H1 (cell line): ENCODE measurements at regions not wholly inside any gene's neighbourhood (a gene's known extent, or its start where the extent isn't known, plus 50 kb on each side); places are given as distances from the start of the nearest gene placed in this dataset.

Source experiments
- CTCF ChIA-PET: fragments of 300-600 bp; sonication (Branson Sonifier 250); formaldehyde crosslinking; loops from one replicate; lab custom pipeline; 2021; ENCODE audit not compliant: partially characterized antibody; lab: Charles Lee
- POLR2A ChIA-PET: fragments of 300-600 bp; sonication (Branson Sonifier 250); formaldehyde crosslinking; loops from one replicate; lab custom pipeline; 2021; ENCODE audit warnings: inconsistent platforms; ENCODE audit not compliant: partially characterized antibody; lab: Charles Lee
- DNase-seq, 2 experiments: peaks; one replicate each; pipeline versions ENCODE4 v3.0.0 to v3.0.0-alpha.2; 2010 to 2022; ENCODE audit warnings: low spot score in 2 of 2, low read depth in 1 of 2, mixed read lengths in 1 of 2
- FAIRE-seq: peaks from 2 replicates; lab custom pipeline; 2011; peaks lifted over from hg19 to GRCh38; lab: Jason Lieb, UNC
- H2AFZ ChIP-seq: 2 replicates; pipeline ENCODE4 v1.8.1; 2012; ENCODE audit warnings: low read length, inconsistent platforms
- H2AK5ac ChIP-seq: 2 replicates; pipeline ENCODE4 v1.6.1; 2013; ENCODE audit warnings: low read depth, low read length
- H2BK120ac ChIP-seq: replicated peaks from 2 replicates; pipeline ENCODE3; 2013; ENCODE audit warnings: low read depth, low read length, inconsistent platforms
- H2BK12ac ChIP-seq: 2 replicates; pipeline ENCODE4 v1.6.1; 2013; ENCODE audit warnings: low read depth, low read length
- H2BK15ac ChIP-seq: 2 replicates; pipeline ENCODE4 v1.6.1; 2013; ENCODE audit warnings: low read length
- H2BK20ac ChIP-seq: 2 replicates; pipeline ENCODE4 v1.6.1; 2013; ENCODE audit warnings: low read length
- H2BK5ac ChIP-seq: 2 replicates; pipeline ENCODE4 v1.6.1; 2013; ENCODE audit warnings: low read depth, low read length
- H3K14ac ChIP-seq: 2 replicates; pipeline ENCODE4 v1.6.1; 2013; ENCODE audit warnings: inconsistent platforms; ENCODE audit not compliant: insufficient read length
- H3K18ac ChIP-seq: 2 replicates; pipeline ENCODE4 v1.6.1; 2013; ENCODE audit warnings: low read length; ENCODE audit errors: extremely low read depth
- H3K23ac ChIP-seq: 2 replicates; pipeline ENCODE4 v1.6.1; 2013; ENCODE audit warnings: inconsistent platforms; ENCODE audit not compliant: insufficient read length
- H3K23me2 ChIP-seq: 2 replicates; pipeline ENCODE4 v1.6.1; 2013; ENCODE audit warnings: low read depth, low read length
- H3K27ac ChIP-seq: 2 replicates; pipeline ENCODE4 v1.6.1; 2011; ENCODE audit warnings: low read depth, low read length, inconsistent platforms
- H3K27me3 ChIP-seq, 4 experiments: replicated peaks in 1 of 4; 1 replicate in 1 of 4; 2 replicates in 3 of 4; pipeline versions ENCODE4 v1.6.1 to v1.8.1; 2011 to 2013; ENCODE audit warnings: low read length in 3 of 4, mild to moderate bottlenecking in 3 of 4, inconsistent platforms in 2 of 4, mixed read lengths in 2 of 4, moderate library complexity in 1 of 4; ENCODE audit not compliant: control insufficient read depth in 3 of 4, insufficient read depth in 3 of 4; ENCODE audit errors: extremely low read depth in 1 of 4
- H3K36me3 ChIP-seq, 4 experiments: 2 replicates each; pipeline versions ENCODE4 v1.6.1 to v1.8.1; 2011 to 2013; ENCODE audit warnings: mild to moderate bottlenecking in 4 of 4, low read length in 3 of 4, moderate library complexity in 2 of 4, control low read depth in 1 of 4, inconsistent platforms in 1 of 4; ENCODE audit not compliant: insufficient read depth in 4 of 4, control insufficient read depth in 2 of 4
- H3K4ac ChIP-seq: replicated peaks from 2 replicates; pipeline ENCODE3; 2013; ENCODE audit warnings: low read length, low read depth, mixed read lengths, inconsistent platforms; ENCODE audit not compliant: insufficient read length
- H3K4me1 ChIP-seq, 4 experiments: replicated peaks in 1 of 4; 1 replicate in 1 of 4; 2 replicates in 3 of 4; pipeline versions ENCODE4 v1.6.1 to v1.8.1; 2011 to 2013; ENCODE audit warnings: low read length in 3 of 4, inconsistent platforms in 2 of 4, mixed read lengths in 1 of 4; ENCODE audit not compliant: insufficient read depth in 4 of 4, control insufficient read depth in 3 of 4
- H3K4me2 ChIP-seq, 2 experiments: 2 replicates each; pipeline versions ENCODE4 v1.6.1 to v1.8.1; 2011 to 2013; ENCODE audit warnings: low read depth in 2 of 2, low read length in 2 of 2, control low read depth in 1 of 2, inconsistent platforms in 1 of 2, mild to moderate bottlenecking in 1 of 2; ENCODE audit not compliant: insufficient read depth in 1 of 2
- H3K4me3 ChIP-seq, 4 experiments: fragments of 200-600, 300-600 bp in 1 of 4; sonication (generic), shearing (Covaris generic), sonication (Bioruptor Twin) in 1 of 4; 2 replicates each; pipeline versions ENCODE4 v1.5.1 to v1.8.1; 2011 to 2016; ENCODE audit warnings: low read length in 4 of 4, low read depth in 3 of 4, control low read depth in 2 of 4, inconsistent platforms in 2 of 4, mild to moderate bottlenecking in 2 of 4, mixed read lengths in 1 of 4, moderate library complexity in 1 of 4; ENCODE audit not compliant: insufficient read depth in 2 of 4; ENCODE audit errors: extremely low read depth in 1 of 4
- H3K56ac ChIP-seq: replicated peaks from 2 replicates; pipeline ENCODE3; 2013; ENCODE audit warnings: low read depth, mild to moderate bottlenecking, mixed read lengths, low read length, inconsistent platforms; ENCODE audit not compliant: insufficient read length
- H3K79me1 ChIP-seq: 2 replicates; pipeline ENCODE4 v1.6.1; 2013; ENCODE audit warnings: low read depth, low read length, control low read depth
- H3K79me2 ChIP-seq, 2 experiments: 2 replicates each; pipeline versions ENCODE4 v1.6.1 to v1.8.1; 2012 to 2013; ENCODE audit warnings: low read length in 2 of 2, mild to moderate bottlenecking in 2 of 2, inconsistent platforms in 1 of 2; ENCODE audit not compliant: insufficient read depth in 2 of 2, control insufficient read depth in 1 of 2
- H3K9ac ChIP-seq, 4 experiments: replicated peaks in 1 of 4; 1 replicate in 1 of 4; 2 replicates in 3 of 4; pipeline versions ENCODE4 v1.6.1 to v1.8.1; 2011 to 2013; ENCODE audit warnings: low read depth in 3 of 4, low read length in 3 of 4, control low read depth in 2 of 4, mild to moderate bottlenecking in 2 of 4, moderate library complexity in 2 of 4, inconsistent platforms in 1 of 4; ENCODE audit errors: extremely low read depth in 1 of 4
- H3K9me3 ChIP-seq, 2 experiments: 2 replicates each; pipeline versions ENCODE4 v1.6.1 to v1.8.1; 2012 to 2013; ENCODE audit warnings: mild to moderate bottlenecking in 2 of 2, moderate library complexity in 2 of 2, control low read depth in 1 of 2, inconsistent platforms in 1 of 2, low read depth in 1 of 2, low read length in 1 of 2, mixed read lengths in 1 of 2; ENCODE audit not compliant: insufficient read depth in 2 of 2
- H4K20me1 ChIP-seq, 2 experiments: replicated peaks in 1 of 2; 2 replicates each; pipeline versions ENCODE3 to v1.8.1; 2011 to 2013; ENCODE audit warnings: inconsistent platforms in 2 of 2, low read length in 2 of 2, mild to moderate bottlenecking in 1 of 2; ENCODE audit not compliant: insufficient read depth in 2 of 2, control insufficient read depth in 1 of 2
- H4K5ac ChIP-seq: 2 replicates; pipeline ENCODE4 v1.6.1; 2013; ENCODE audit warnings: low read length, low read depth, mixed read lengths, inconsistent platforms; ENCODE audit not compliant: insufficient read length
- H4K8ac ChIP-seq: 2 replicates; pipeline ENCODE4 v1.8.0; 2013; ENCODE audit warnings: mild to moderate bottlenecking, moderate library complexity, low read length, inconsistent platforms; ENCODE audit not compliant: insufficient read depth; ENCODE audit errors: extremely low read depth
- H4K91ac ChIP-seq: replicated peaks from 2 replicates; pipeline ENCODE3; 2013; ENCODE audit warnings: low read length, mixed read lengths, inconsistent platforms; ENCODE audit not compliant: insufficient read length
- ATF2 ChIP-seq: IDR thresholded peaks from 2 replicates; pipeline ENCODE4 v1.6.1; 2012; ENCODE audit warnings: low read length, inconsistent platforms
- BACH1 ChIP-seq: IDR thresholded peaks from 2 replicates; pipeline ENCODE4 v1.6.1; 2012; ENCODE audit warnings: low read length, improper control_type of control experiment
- BCL11A ChIP-seq, 2 experiments: IDR thresholded peaks; one replicate each; pipeline ENCODE4 v1.6.1; 2011; ENCODE audit warnings: low read depth in 2 of 2, low read length in 2 of 2, mild to moderate bottlenecking in 2 of 2
- CEBPB ChIP-seq: IDR thresholded peaks from 2 replicates; pipeline ENCODE4 v1.6.1; 2012; ENCODE audit warnings: low read depth, low read length
- CHD2 ChIP-seq: IDR thresholded peaks from 2 replicates; pipeline ENCODE4 v1.6.1; 2012; ENCODE audit warnings: low read length, improper control_type of control experiment
- GTF2F1 ChIP-seq: IDR thresholded peaks from 2 replicates; pipeline ENCODE4 v1.6.1; 2012; ENCODE audit warnings: low read depth, low read length, improper control_type of control experiment, borderline replicate concordance
- KDM1A ChIP-seq: fragments of 200-600, 300-600 bp; sonication (generic); IDR thresholded peaks from 2 replicates; pipeline ENCODE4 v1.7.1; 2016; ENCODE audit warnings: mild to moderate bottlenecking, low read length, borderline replicate concordance
- MAFK ChIP-seq: IDR thresholded peaks from 2 replicates; pipeline ENCODE4 v1.6.1; 2012; ENCODE audit warnings: low read depth, mild to moderate bottlenecking, improper control_type of control experiment, low read length
- MAX ChIP-seq: IDR thresholded peaks from 2 replicates; pipeline ENCODE4 v1.6.1; 2012; ENCODE audit warnings: inconsistent platforms
- RBBP5 ChIP-seq: IDR thresholded peaks from 2 replicates; pipeline ENCODE4 v1.7.1; 2012; ENCODE audit warnings: low read depth, mild to moderate bottlenecking, inconsistent platforms, low read length, moderate library complexity, borderline replicate concordance
- RFX5 ChIP-seq: IDR thresholded peaks from 2 replicates; pipeline ENCODE4 v1.6.1; 2011; ENCODE audit warnings: low read depth, low read length, improper control_type of control experiment, borderline replicate concordance
- SIRT6 ChIP-seq: IDR thresholded peaks from one replicate; pipeline ENCODE4 v1.7.1; 2012; ENCODE audit warnings: low read length, inconsistent platforms
- SP4 ChIP-seq: IDR thresholded peaks from 2 replicates; pipeline ENCODE4 v1.6.1; 2012; ENCODE audit warnings: low read length, inconsistent platforms
- WGBS, 2 experiments: shearing (Covaris generic) in 1 of 2; methylation state at CpG; one replicate each; pipeline versions ENCODE4 v1.1.6 to v1.1.7; 2013 to 2015; ENCODE audit warnings: low lambda C conversion rate in 2 of 2, mixed read lengths in 2 of 2, inconsistent platforms in 1 of 2, low coverage in 1 of 2, missing lambda C conversion rate in 1 of 2; ENCODE audit not compliant: insufficient replicate concordance in 2 of 2, insufficient coverage in 1 of 2, insufficient read length in 1 of 2; ENCODE audit errors: extremely low coverage in 1 of 2, missing lambda C conversion rate in 1 of 2; 5-methylcytosine and 5-hydroxymethylcytosine counted together

- H3K4me3 ChIP-seq: no peak overlapping the region
- no peak overlapping the region for H2BK15ac ChIP-seq
- POLR2A ChIA-PET: no interaction called here
- H2BK12ac ChIP-seq: no peak overlapping the region
- no peak overlapping the region for H3K9ac ChIP-seq
- DNase-seq (no peak), FAIRE-seq (no peak)
- no peak overlapping the region for H4K5ac ChIP-seq
- no peak overlapping the region for H2AFZ ChIP-seq
- CTCF ChIA-PET: interaction anchor here (2.2 kb wide), 1 partner anchor 10 kb away, joined by 14 read pairs; no protein-coding TSS in a partner anchor
- H4K20me1 ChIP-seq: peaks cover 4 to 6% of the 10 kb centered on the region in 2 experiments
- no peak overlapping the region for H2BK20ac ChIP-seq
- H3K56ac ChIP-seq: no peak overlapping the region
- no peak overlapping the region for H3K18ac ChIP-seq
- H3K27ac ChIP-seq: no peak overlapping the region
- H3K14ac ChIP-seq: no peak overlapping the region
- 89% methylated on average over 4 of the region's 4 CpGs; no CpG with 5 or more reads in 1 of the 2 experiments for WGBS, 2 experiments
- no peaks in the 10 kb centered on the region for H3K79me2 ChIP-seq
- peaks cover 0 to 6% (median 2%) of the 10 kb centered on the region in 4 experiments; a peak in 4 of 7 replicates for H3K4me1 ChIP-seq
- no peaks in the 10 kb centered on the region for H3K36me3 ChIP-seq
- peaks cover 0 to 11% (median 10%) of the 10 kb centered on the region in 4 experiments; a peak in 5 of 7 replicates for H3K27me3 ChIP-seq
- no peak overlapping the region for H3K23ac ChIP-seq
- TF ChIP-seq RBBP5 (no peak), MAX (no peak), BCL11A (IDR thresholded peaks at IDR 0.05; ENCODE audit: low read depth in 2 of 2, low read length in 2 of 2) (no peak), SP4 (no peak), ATF2 (no peak), KDM1A (no peak), CHD2 (no peak), RFX5 (no peak), CEBPB (no peak), MAFK (no peak), GTF2F1 (no peak), SIRT6 (no peak), BACH1 (no peak)
- H2BK5ac ChIP-seq: no peak overlapping the region
- no peaks in the 10 kb centered on the region for H3K9me3 ChIP-seq
- no peaks in the 10 kb centered on the region; the same call in 1 of the 2 replicates for H3K79me1 ChIP-seq
- no peak overlapping the region for H2AK5ac ChIP-seq
- H3K4ac ChIP-seq: no peak overlapping the region
- peaks cover 7% of the 10 kb centered on the region; the same call in 1 of the 2 replicates for H3K23me2 ChIP-seq
- H4K8ac ChIP-seq: no peak overlapping the region
- H2BK120ac ChIP-seq: no peak overlapping the region
- no peak overlapping the region for H3K4me2 ChIP-seq
- H4K91ac ChIP-seq: no peak overlapping the region
Observed at GRCh38 chr12:11497995-11498394, 102.6 kb upstream of the PRB2 start.
